ENCODE measurements at regions not wholly inside any gene's neighbourhood (a gene's known extent, or its start where the extent isn't known, plus 50 kb on each side); places are given as distances from the start of the nearest gene placed in this dataset.
"Not testable (repeated sequence)": the region's sequence is repeated elsewhere in the genome, so short reads cannot be mapped to it uniquely, and the experiment has no call there.

DNA sequence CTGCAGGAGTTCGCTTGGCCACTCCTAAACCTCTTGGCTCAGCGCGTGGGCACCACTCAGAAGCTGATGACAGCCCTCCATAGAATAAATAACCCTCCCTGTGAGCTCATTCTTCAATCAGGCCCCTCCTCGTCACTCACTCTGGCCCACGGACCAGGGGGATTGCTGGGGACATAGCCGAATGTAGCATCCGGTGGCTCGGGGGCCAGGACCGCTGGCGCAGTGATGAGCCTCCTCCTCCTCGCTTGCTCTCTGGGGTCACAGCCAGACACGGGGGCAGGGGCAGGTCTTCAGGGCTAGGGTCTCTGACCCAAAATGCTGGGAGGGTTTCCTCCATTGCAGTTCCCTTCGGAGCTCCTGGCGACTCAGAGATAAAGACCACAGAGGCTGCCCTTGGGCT lies 79.9 kb downstream of the TFAP2C start:
- ChIA-PET POLR2A (no interaction called here), CTCF (no interaction called here)
- no peak for TF ChIP-seq BHLHE40 (IDR thresholded peaks at IDR 0.05; ENCODE audit: borderline replicate concordance)
- no peak for TF ChIP-seq NFRKB (IDR thresholded peaks at IDR 0.05)
- no peak for DNase-seq (ENCODE audit: extremely low spot score)

- POLR2A ChIA-PET: interaction anchor here (1.0 kb wide), 1 partner anchor 47 kb away, joined by 3 read pairs; no protein-coding TSS in a partner anchor
- CTCF ChIA-PET: interaction anchor here (0.6 kb wide), 1 partner anchor 353 kb away, joined by 4 read pairs; no protein-coding TSS in a partner anchor
- DNase-seq (ENCODE audit: extremely low spot score): no peak
- no peak for TF ChIP-seq L3MBTL2 (conservative IDR thresholded peaks at IDR 0.05)
- TF ChIP-seq BHLHE40 (IDR thresholded peaks at IDR 0.05; ENCODE audit: borderline replicate concordance): no peak
- no peak for TF ChIP-seq NFRKB (IDR thresholded peaks at IDR 0.05)
- no peak for TF ChIP-seq FOXK2 (IDR thresholded peaks at IDR 0.05)
Measured at GRCh38 chr20:56710125-56710524, 81.0 kb downstream of the TFAP2C start.

DNA sequence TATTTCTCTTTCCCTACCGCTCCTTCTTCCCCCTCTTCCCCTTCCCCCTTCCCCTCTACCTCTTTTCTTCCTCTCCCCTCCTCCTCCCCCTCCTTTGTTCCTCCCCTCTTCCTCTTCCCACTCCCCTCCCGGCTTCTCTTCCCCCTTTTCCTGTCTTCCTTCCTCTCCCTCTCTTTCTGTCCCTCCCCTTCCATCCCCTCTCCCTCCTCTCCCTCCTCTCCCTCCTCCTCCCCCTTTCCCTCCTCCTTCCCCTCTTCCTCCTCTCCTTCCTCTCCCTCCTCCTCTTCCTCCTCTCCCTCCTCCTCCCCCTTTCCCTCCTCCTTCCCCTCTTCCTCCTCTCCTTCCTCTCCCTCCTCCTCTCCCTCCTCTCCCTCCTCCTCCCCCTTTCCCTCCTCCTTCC lies 81.5 kb downstream of the TFAP2C start:
- CTCF ChIA-PET; DNase-seq (ENCODE audit: extremely low spot score); POLR2A ChIA-PET: not testable (repeated sequence)

DNA sequence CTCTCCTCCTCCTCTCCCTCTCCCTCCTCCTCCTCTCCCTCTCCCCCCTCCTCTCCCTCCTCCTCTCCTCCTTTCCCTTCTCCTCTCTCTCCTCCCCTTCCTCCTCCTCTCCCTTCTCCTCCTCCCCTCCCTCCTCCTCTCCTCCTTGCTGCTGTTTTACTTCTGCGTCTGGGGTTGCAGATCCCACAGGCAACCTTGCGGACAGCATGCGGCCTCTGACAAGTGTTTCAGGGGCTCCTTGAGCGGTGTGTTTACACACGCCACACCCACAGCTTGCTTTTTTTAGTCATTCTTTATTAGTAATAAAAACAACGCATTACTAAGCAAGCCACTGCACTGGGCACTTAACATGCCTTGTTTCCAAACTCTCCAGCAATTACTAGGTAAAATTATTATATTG lies 81.9 kb downstream of the TFAP2C start:
- no peak for DNase-seq (ENCODE audit: extremely low spot score)
- POLR2A ChIA-PET: no interaction called here
- TF ChIP-seq LEF1 (IDR thresholded peaks at IDR 0.05; ENCODE audit: borderline replicate concordance) (no peak), HDGF (IDR thresholded peaks at IDR 0.05; ENCODE audit: borderline replicate concordance) (no peak), BHLHE40 (IDR thresholded peaks at IDR 0.05; ENCODE audit: borderline replicate concordance) (no peak), SP1 (IDR thresholded peaks at IDR 0.05) (no peak), ZNF384 (IDR thresholded peaks at IDR 0.05) (no peak), L3MBTL2 (conservative IDR thresholded peaks at IDR 0.05) (no peak)

GRCh38 chr20:56715309-56715708 lies 86.2 kb downstream of the TFAP2C start:
- POLR2A ChIA-PET: no interaction called here
- TF ChIP-seq SUZ12 (IDR thresholded peaks at IDR 0.05) (no peak), FOXM1 (IDR thresholded peaks at IDR 0.05; ENCODE audit: borderline replicate concordance) (no peak), TARDBP (IDR thresholded peaks at IDR 0.05) (no peak), ARNT (IDR thresholded peaks at IDR 0.05) (no peak), CTBP1 (IDR thresholded peaks at IDR 0.05; ENCODE audit: borderline replicate concordance) (no peak), SP1 (IDR thresholded peaks at IDR 0.05) (no peak), ELF4 (IDR thresholded peaks at IDR 0.05) (no peak), LEF1 (IDR thresholded peaks at IDR 0.05; ENCODE audit: borderline replicate concordance) (no peak), HDGF (IDR thresholded peaks at IDR 0.05; ENCODE audit: borderline replicate concordance) (no peak), PKNOX1 (IDR thresholded peaks at IDR 0.05) (no peak), BHLHE40 (IDR thresholded peaks at IDR 0.05; ENCODE audit: borderline replicate concordance) (no peak), ZNF384 (IDR thresholded peaks at IDR 0.05) (no peak), FOXA1 (IDR thresholded peaks at IDR 0.05) (no peak), L3MBTL2 (conservative IDR thresholded peaks at IDR 0.05) (no peak), NFRKB (IDR thresholded peaks at IDR 0.05) (no peak), FOXK2 (IDR thresholded peaks at IDR 0.05) (no peak)
- no peak for DNase-seq (ENCODE audit: extremely low spot score)
- CTCF ChIA-PET: interaction anchor here (0.6 kb wide), 1 partner anchor 160 kb away, joined by 4 read pairs; no protein-coding TSS in a partner anchor

More for the DNA sequence above, 81.9 kb downstream of the TFAP2C start:
- CTCF ChIA-PET: no interaction called here

DNA sequence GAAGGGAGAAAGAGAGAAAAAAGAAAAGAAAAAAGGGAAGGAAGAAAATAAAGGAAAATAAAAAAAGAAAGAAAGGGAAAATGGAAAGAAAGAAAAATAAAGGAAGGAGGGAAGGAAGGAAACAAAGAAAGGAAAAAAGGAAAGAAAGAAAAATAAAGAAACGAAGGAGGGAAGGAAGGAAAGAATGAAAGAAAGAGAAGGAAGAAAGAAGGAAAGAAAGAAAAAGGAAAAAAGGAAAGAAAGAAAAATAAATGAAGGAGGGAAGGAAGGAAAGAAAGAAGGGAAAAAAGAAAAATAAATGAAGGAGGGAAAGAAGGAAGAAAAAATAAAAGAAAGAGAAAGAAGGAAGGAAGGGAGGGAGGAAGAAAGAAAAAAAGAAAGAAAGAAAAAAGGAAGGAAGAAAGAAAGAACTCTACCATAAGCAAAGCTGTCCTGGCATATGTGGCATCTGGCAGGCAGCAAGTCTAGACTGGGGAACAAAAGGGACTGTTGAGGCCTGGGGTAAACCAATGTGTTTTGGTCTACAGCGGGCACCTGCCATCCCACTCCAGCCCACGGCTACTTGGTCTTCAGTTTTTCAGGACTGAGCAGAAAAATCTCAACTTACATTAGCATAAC lies 86.9 kb downstream of the TFAP2C start:
- ChIA-PET CTCF (no interaction called here), POLR2A (no interaction called here)
- DNase-seq (ENCODE audit: extremely low spot score): no peak
- TF ChIP-seq FOXK2 (IDR thresholded peaks at IDR 0.05) (no peak), CTBP1 (IDR thresholded peaks at IDR 0.05; ENCODE audit: borderline replicate concordance) (no peak), ZNF384 (IDR thresholded peaks at IDR 0.05) (no peak), SUZ12 (IDR thresholded peaks at IDR 0.05) (no peak), ARNT (IDR thresholded peaks at IDR 0.05) (no peak)

DNA sequence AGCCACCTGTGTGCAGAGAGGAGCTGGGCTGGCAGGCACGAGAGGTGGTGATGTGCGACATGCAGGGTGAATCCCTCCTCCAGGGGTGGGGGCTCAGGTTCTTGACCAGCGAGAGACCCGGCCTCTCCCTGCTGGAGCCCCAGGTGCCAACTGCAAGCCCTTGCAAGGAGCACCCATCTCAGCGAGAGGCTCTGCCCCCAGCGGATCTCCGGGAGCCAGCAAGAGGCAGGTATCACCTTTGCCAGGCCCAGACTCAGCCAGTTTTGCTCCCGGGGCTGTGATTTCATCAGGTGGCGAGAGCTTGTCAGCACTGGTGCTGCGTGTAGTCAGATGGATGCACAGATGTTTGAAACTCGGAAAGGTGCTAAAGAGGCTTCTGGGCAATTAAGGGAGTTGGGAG lies 87.7 kb downstream of the TFAP2C start:
- DNase-seq (ENCODE audit: extremely low spot score): no peak
- ChIA-PET POLR2A (no interaction called here), CTCF (interaction anchor here (0.6 kb wide), 1 partner anchor 16 kb away, joined by 3 read pairs; no protein-coding TSS in a partner anchor)
- TF ChIP-seq ELF4 (IDR thresholded peaks at IDR 0.05) (no peak), LEF1 (IDR thresholded peaks at IDR 0.05; ENCODE audit: borderline replicate concordance) (no peak), FOXA1 (IDR thresholded peaks at IDR 0.05) (no peak), SP1 (IDR thresholded peaks at IDR 0.05) (no peak), SUZ12 (IDR thresholded peaks at IDR 0.05) (no peak), ARNT (IDR thresholded peaks at IDR 0.05) (no peak), ZNF384 (IDR thresholded peaks at IDR 0.05) (no peak), L3MBTL2 (conservative IDR thresholded peaks at IDR 0.05) (no peak), TARDBP (IDR thresholded peaks at IDR 0.05) (no peak), PKNOX1 (IDR thresholded peaks at IDR 0.05) (no peak), CTBP1 (IDR thresholded peaks at IDR 0.05; ENCODE audit: borderline replicate concordance) (no peak), FOXM1 (IDR thresholded peaks at IDR 0.05; ENCODE audit: borderline replicate concordance) (no peak), NFRKB (IDR thresholded peaks at IDR 0.05) (no peak), HDGF (IDR thresholded peaks at IDR 0.05; ENCODE audit: borderline replicate concordance) (no peak), FOXK2 (IDR thresholded peaks at IDR 0.05) (no peak)

GRCh38 chr20:56718816-56719215 lies 89.7 kb downstream of the TFAP2C start:
- TF ChIP-seq FOXM1 (IDR thresholded peaks at IDR 0.05; ENCODE audit: borderline replicate concordance): no peak
- TF ChIP-seq ELF4 (IDR thresholded peaks at IDR 0.05): peak; percentile 47; the same call in 1 of the 2 replicates
- ChIA-PET POLR2A (no interaction called here), CTCF (no interaction called here)
- DNase-seq (ENCODE audit: extremely low spot score): no peak

Data from HEK293T (cell line).